OCI-LY7 (cell line): ENCODE measurements at regions not wholly inside any gene's neighbourhood (a gene's known extent, or its start where the extent isn't known, plus 50 kb on each side); places are given as distances from the start of the nearest gene placed in this dataset.
A peak's percentile ranks its signal among the peaks of the same experiment; 100 is the strongest.

ENCODE experiments used
- CTCF ChIP-seq: fragments of 200-600 bp; sonication (generic); conservative IDR thresholded peaks from 2 replicates; pipeline ENCODE4 v1.5.1; 2014; ENCODE audit warnings: mild to moderate bottlenecking, antibody characterized with exemption, low read length, moderate library complexity, mixed read lengths
- EZH2phosphoT487 ChIP-seq: fragments of 200-600 bp; sonication (generic); IDR thresholded peaks from 2 replicates; pipeline ENCODE4 v1.6.1; 2018; ENCODE audit warnings: low read depth, borderline replicate concordance, mild to moderate bottlenecking, mixed run types, antibody characterized with exemption, low read length, moderate library complexity, mixed read lengths

GRCh38 chr1:219837274-219837993 is 90.9 kb downstream of the SLC30A10 start:
- TF ChIP-seq CTCF, result peak; percentile 81
- TF ChIP-seq EZH2phosphoT487, result no peak
